Activated naive CD4-positive, alpha-beta T cell treated with anti-CD3 and anti-CD28 coated beads, Interleukin-2, amount 10 ng/mL, durations not matched to agents 7 days and 5 days (primary cell): ENCODE measurements at regions not wholly inside any gene's neighbourhood (a gene's known extent, or its start where the extent isn't known, plus 50 kb on each side); places are given as distances from the start of the nearest gene placed in this dataset.

Experiments
- CTCF ChIA-PET: fragments of 350-600 bp; sonication (Branson Sonifier 250); formaldehyde crosslinking; loops from one replicate; lab custom pipeline; 2021; ENCODE audit warnings: antibody characterized with exemption; lab: Charles Lee
- DNase-seq: peaks from one replicate; pipeline ENCODE4 v3.0.0-alpha.2; 2020
- H3K27ac Mint-ChIP-seq: one replicate; pipeline ENCODE4 v1.8.0; 2021; ENCODE audit warnings: mild to moderate bottlenecking, moderate library complexity, mixed read lengths
- H3K27me3 Mint-ChIP-seq: one replicate; pipeline ENCODE4 v1.8.0; 2021; ENCODE audit warnings: mild to moderate bottlenecking, mixed read lengths
- H3K36me3 Mint-ChIP-seq: one replicate; pipeline ENCODE4 v1.8.0; 2021; ENCODE audit warnings: mixed read lengths
- H3K4me1 Mint-ChIP-seq: one replicate; pipeline ENCODE4 v1.8.0; 2021; ENCODE audit warnings: mixed read lengths
- H3K4me3 Mint-ChIP-seq: one replicate; pipeline ENCODE4 v1.8.0; 2021; ENCODE audit warnings: mild to moderate bottlenecking, moderate library complexity, mixed read lengths
- H3K9me3 Mint-ChIP-seq: one replicate; pipeline ENCODE4 v1.8.0; 2021; ENCODE audit warnings: mixed read lengths

GRCh38 chrX:20595928-20596575, 329.3 kb upstream of the RPS6KA3 start:
- CTCF ChIA-PET = no interaction called here
- DNase-seq = no peak
- H3K27me3 Mint-ChIP-seq = no peaks in the 10 kb centered on the region
- H3K4me3 Mint-ChIP-seq = no peak overlapping the region
- H3K36me3 Mint-ChIP-seq = no peaks in the 10 kb centered on the region
- H3K9me3 Mint-ChIP-seq = no peaks in the 10 kb centered on the region
- H3K27ac Mint-ChIP-seq = no peak overlapping the region
- H3K4me1 Mint-ChIP-seq = no peaks in the 10 kb centered on the region

DNA sequence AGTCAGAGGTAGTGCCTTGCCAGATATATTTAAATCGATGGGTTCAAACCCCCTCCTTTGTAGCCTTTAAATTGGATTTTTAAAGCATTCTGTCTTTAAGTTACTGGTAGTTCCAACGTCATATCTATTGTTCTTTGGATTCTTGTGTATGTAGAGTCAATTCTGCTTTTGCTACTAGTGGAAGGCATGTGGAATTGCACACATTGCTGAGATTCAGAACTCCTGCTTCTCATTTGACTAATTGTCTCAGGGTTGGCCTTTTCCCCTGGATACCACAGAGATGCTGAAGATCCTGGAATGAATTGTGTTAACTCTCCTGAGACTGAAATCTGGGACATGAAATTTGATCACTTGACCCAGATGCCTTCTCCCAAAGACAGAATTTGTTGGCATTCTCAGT, 328.3 kb upstream of the RPS6KA3 start:
- Mint-ChIP-seq H3K9me3 (no peaks in the 10 kb centered on the region), H3K4me1 (no peaks in the 10 kb centered on the region), H3K27ac (no peak overlapping the region), H3K36me3 (no peaks in the 10 kb centered on the region), H3K27me3 (no peaks in the 10 kb centered on the region), H3K4me3 (no peak overlapping the region)
- DNase-seq = no peak
- CTCF ChIA-PET = no interaction called here

GRCh38 chrX:20593836-20594235, 327.1 kb upstream of the RPS6KA3 start:
- H3K4me3 Mint-ChIP-seq = no peak overlapping the region
- H3K27me3 Mint-ChIP-seq = no peaks in the 10 kb centered on the region
- DNase-seq = no peak

GRCh38 chrX:20593402-20593801, 326.7 kb upstream of the RPS6KA3 start:
- H3K4me1 Mint-ChIP-seq = no peaks in the 10 kb centered on the region
- H3K9me3 Mint-ChIP-seq = no peaks in the 10 kb centered on the region
- no peaks in the 10 kb centered on the region for H3K36me3 Mint-ChIP-seq
- no peak for DNase-seq
- no peaks in the 10 kb centered on the region for H3K27me3 Mint-ChIP-seq
- no peak overlapping the region for H3K4me3 Mint-ChIP-seq
- H3K27ac Mint-ChIP-seq = no peak overlapping the region
- CTCF ChIA-PET = no interaction called here

More at GRCh38 chrX:20593836-20594235, 327.1 kb upstream of the RPS6KA3 start:
- CTCF ChIA-PET = no interaction called here
- H3K27ac Mint-ChIP-seq = no peak overlapping the region
- no peaks in the 10 kb centered on the region for H3K36me3 Mint-ChIP-seq
- H3K4me1 Mint-ChIP-seq = no peaks in the 10 kb centered on the region
- no peaks in the 10 kb centered on the region for H3K9me3 Mint-ChIP-seq

GRCh38 chrX:20591246-20591645, 324.5 kb upstream of the RPS6KA3 start:
- no peak overlapping the region for H3K27ac Mint-ChIP-seq
- no peaks in the 10 kb centered on the region for H3K27me3 Mint-ChIP-seq
- no peak for DNase-seq
- CTCF ChIA-PET = no interaction called here
- no peaks in the 10 kb centered on the region for H3K9me3 Mint-ChIP-seq
- no peaks in the 10 kb centered on the region for H3K4me1 Mint-ChIP-seq
- H3K4me3 Mint-ChIP-seq = no peak overlapping the region
- H3K36me3 Mint-ChIP-seq = no peaks in the 10 kb centered on the region

GRCh38 chrX:20585782-20586181, 319.1 kb upstream of the RPS6KA3 start:
- CTCF ChIA-PET = no interaction called here
- Mint-ChIP-seq H3K9me3 (no peaks in the 10 kb centered on the region), H3K36me3 (no peaks in the 10 kb centered on the region), H3K27me3 (no peaks in the 10 kb centered on the region), H3K4me3 (no peak overlapping the region), H3K4me1 (no peaks in the 10 kb centered on the region), H3K27ac (no peak overlapping the region)
- no peak for DNase-seq

DNA sequence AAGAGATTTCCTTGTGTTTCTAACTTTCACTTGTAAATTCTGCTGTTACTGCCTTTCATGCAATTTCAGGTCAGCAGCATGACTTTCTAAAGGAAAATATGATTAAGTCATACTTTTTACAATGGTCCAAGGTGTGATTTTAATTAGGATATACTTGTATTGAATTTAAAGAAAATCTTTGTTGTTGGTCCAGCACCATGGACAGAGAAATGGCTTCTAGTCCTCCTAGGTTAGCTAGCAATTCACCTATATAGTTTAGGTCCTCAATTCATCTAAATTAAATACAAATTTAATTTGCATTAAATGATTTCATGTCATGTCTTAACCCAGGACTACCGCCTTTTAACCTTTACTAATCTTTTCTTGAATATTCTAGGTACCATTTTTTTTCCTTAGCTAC, 304.9 kb upstream of the RPS6KA3 start:
- H3K36me3 Mint-ChIP-seq = no peaks in the 10 kb centered on the region
- no peaks in the 10 kb centered on the region for H3K9me3 Mint-ChIP-seq
- no peak overlapping the region for H3K4me3 Mint-ChIP-seq
- peaks cover 3% of the 10 kb centered on the region for H3K4me1 Mint-ChIP-seq
- no peak overlapping the region for H3K27ac Mint-ChIP-seq
- no peak for DNase-seq
- H3K27me3 Mint-ChIP-seq = no peaks in the 10 kb centered on the region
- CTCF ChIA-PET = no interaction called here

GRCh38 chrX:20567108-20567507, 300.4 kb upstream of the RPS6KA3 start:
- CTCF ChIA-PET = no interaction called here
- Mint-ChIP-seq H3K9me3 (no peaks in the 10 kb centered on the region), H3K4me1 (peaks cover 3% of the 10 kb centered on the region), H3K27ac (no peak overlapping the region), H3K27me3 (no peaks in the 10 kb centered on the region), H3K4me3 (no peak overlapping the region), H3K36me3 (no peaks in the 10 kb centered on the region)
- no peak for DNase-seq

- Mint-ChIP-seq H3K9me3 (peaks cover 3% of the 10 kb centered on the region), H3K36me3 (no peaks in the 10 kb centered on the region), H3K4me1 (no peaks in the 10 kb centered on the region), H3K4me3 (no peak overlapping the region), H3K27me3 (peaks cover 2% of the 10 kb centered on the region), H3K27ac (no peak overlapping the region)
- DNase-seq = no peak
- CTCF ChIA-PET = no interaction called here
Measured at GRCh38 chrX:20547611-20548051, 280.9 kb upstream of the RPS6KA3 start.

- Mint-ChIP-seq H3K36me3 (no peaks in the 10 kb centered on the region), H3K4me3 (no peak overlapping the region), H3K27ac (no peak overlapping the region), H3K9me3 (peaks cover 13% of the 10 kb centered on the region), H3K4me1 (no peaks in the 10 kb centered on the region), H3K27me3 (no peaks in the 10 kb centered on the region)
- DNase-seq = no peak
- CTCF ChIA-PET = no interaction called here
Measured at GRCh38 chrX:20545538-20545937, 278.8 kb upstream of the RPS6KA3 start.

GRCh38 chrX:20542072-20542471, 275.4 kb upstream of the RPS6KA3 start:
- H3K9me3 Mint-ChIP-seq = peaks cover 13% of the 10 kb centered on the region
- no peak overlapping the region for H3K27ac Mint-ChIP-seq
- H3K4me1 Mint-ChIP-seq = no peaks in the 10 kb centered on the region
- no peaks in the 10 kb centered on the region for H3K36me3 Mint-ChIP-seq
- DNase-seq = no peak
- CTCF ChIA-PET = no interaction called here
- no peaks in the 10 kb centered on the region for H3K27me3 Mint-ChIP-seq
- no peak overlapping the region for H3K4me3 Mint-ChIP-seq

DNA sequence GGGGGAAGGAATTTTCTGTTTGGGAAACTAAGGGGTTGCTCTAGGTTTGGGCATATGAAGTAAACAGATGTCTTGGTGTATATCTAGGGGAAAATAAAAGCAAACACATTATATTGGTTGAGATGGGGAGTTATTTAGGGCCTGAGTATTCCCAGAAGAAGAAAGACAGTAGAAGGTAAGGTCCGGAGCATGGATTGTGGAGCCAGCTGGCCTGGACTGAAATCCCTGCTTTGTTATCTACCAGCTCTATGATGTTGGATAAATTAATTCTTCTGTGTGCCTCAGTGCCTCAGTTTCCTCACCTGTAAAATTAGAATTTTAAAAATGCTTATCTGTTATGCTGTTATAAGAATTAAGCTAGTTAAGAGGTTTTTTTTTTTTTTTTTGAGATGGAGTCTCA, 272.3 kb upstream of the RPS6KA3 start:
- H3K4me3 Mint-ChIP-seq = no peak overlapping the region
- H3K27me3 Mint-ChIP-seq = peaks cover 7% of the 10 kb centered on the region
- no peak for DNase-seq
- peaks cover 13% of the 10 kb centered on the region for H3K9me3 Mint-ChIP-seq
- CTCF ChIA-PET = interaction anchor here (0.8 kb wide), 1 partner anchor 9 kb away, joined by 3 read pairs; no protein-coding TSS in a partner anchor
- no peak overlapping the region for H3K27ac Mint-ChIP-seq
- no peaks in the 10 kb centered on the region for H3K4me1 Mint-ChIP-seq
- no peaks in the 10 kb centered on the region for H3K36me3 Mint-ChIP-seq

DNA sequence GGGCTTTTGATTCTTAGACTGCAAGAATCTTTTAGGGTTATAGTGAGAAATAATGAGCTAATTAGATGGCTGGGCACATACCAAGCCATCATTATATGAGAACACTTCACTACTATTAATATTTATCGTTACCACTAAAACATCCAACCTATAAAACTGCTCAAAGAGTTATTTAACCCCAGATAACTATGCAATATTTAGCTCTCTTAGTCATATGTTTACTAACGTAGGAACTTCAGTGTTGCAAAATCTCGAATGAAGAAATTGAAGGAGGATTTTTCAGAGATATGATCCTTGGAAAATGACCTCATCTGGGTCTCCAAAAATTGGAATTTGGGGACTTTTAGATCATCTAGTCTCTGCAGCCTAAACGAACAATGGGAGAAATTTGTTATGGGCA, 265.0 kb upstream of the RPS6KA3 start:
- no peak overlapping the region for H3K27ac Mint-ChIP-seq
- peaks cover 35% of the 10 kb centered on the region for H3K27me3 Mint-ChIP-seq
- CTCF ChIA-PET = interaction anchor here (1.1 to 5.3 kb wide), 4 partner anchors 14 to 948 kb away, joined by 3 to 20 read pairs (median 6); no protein-coding TSS in a partner anchor
- no peaks in the 10 kb centered on the region for H3K9me3 Mint-ChIP-seq
- no peaks in the 10 kb centered on the region for H3K36me3 Mint-ChIP-seq
- H3K4me3 Mint-ChIP-seq = no peak overlapping the region
- H3K4me1 Mint-ChIP-seq = peaks cover 6% of the 10 kb centered on the region
- DNase-seq = no peak

GRCh38 chrX:20530406-20530921, 263.8 kb upstream of the RPS6KA3 start:
- H3K36me3 Mint-ChIP-seq = no peaks in the 10 kb centered on the region
- no peak overlapping the region for H3K27ac Mint-ChIP-seq
- H3K4me1 Mint-ChIP-seq = peaks cover 6% of the 10 kb centered on the region
- peak; percentile 66 for DNase-seq
- peaks cover 35% of the 10 kb centered on the region for H3K27me3 Mint-ChIP-seq
- CTCF ChIA-PET = interaction anchor here (0.9 to 5.3 kb wide), 7 partner anchors 13 to 1195 kb away, joined by 3 to 20 read pairs (median 6); no protein-coding TSS in a partner anchor
- no peaks in the 10 kb centered on the region for H3K9me3 Mint-ChIP-seq
- H3K4me3 Mint-ChIP-seq = no peak overlapping the region

- Mint-ChIP-seq H3K9me3 (no peaks in the 10 kb centered on the region), H3K27me3 (peaks cover 35% of the 10 kb centered on the region), H3K27ac (no peak overlapping the region), H3K36me3 (no peaks in the 10 kb centered on the region), H3K4me1 (peaks cover 6% of the 10 kb centered on the region), H3K4me3 (no peak overlapping the region)
- DNase-seq = no peak
- CTCF ChIA-PET = interaction anchor here (0.8 to 5.3 kb wide), 5 partner anchors 9 to 1196 kb away, joined by 3 to 20 read pairs (median 6); no protein-coding TSS in a partner anchor
Measured at GRCh38 chrX:20529711-20530110, 263.0 kb upstream of the RPS6KA3 start.
